ENCODE measurements at regions not wholly inside any gene's neighbourhood (a gene's known extent, or its start where the extent isn't known, plus 50 kb on each side); places are given as distances from the start of the nearest gene placed in this dataset.

GRCh38 chr20:22315073-22315472 lies 269.3 kb downstream of the FOXA2 start:
- DNase-seq (no peak), ATAC-seq (no peak)

- ATAC-seq: no peak
- no peak for DNase-seq
These were observed 271.5 kb downstream of the FOXA2 start for GRCh38 chr20:22312744-22313346.

GRCh38 chr20:22308934-22309333 lies 275.4 kb downstream of the FOXA2 start:
- no peak for DNase-seq
- ATAC-seq: no peak

GRCh38 chr20:22307409-22307808 lies 277.0 kb downstream of the FOXA2 start:
- no peak for ATAC-seq

GRCh38 chr20:22305381-22305780 lies 279.0 kb downstream of the FOXA2 start:
- DNase-seq: no peak
- no peak for ATAC-seq

More at GRCh38 chr20:22307409-22307808, 277.0 kb downstream of the FOXA2 start:
- DNase-seq: no peak

GRCh38 chr20:22303523-22303922 lies 280.8 kb downstream of the FOXA2 start:
- DNase-seq (no peak), ATAC-seq (no peak)

- DNase-seq (no peak), ATAC-seq (no peak)
These were observed 282.3 kb downstream of the FOXA2 start for GRCh38 chr20:22302039-22302438.

GRCh38 chr20:22293886-22294285 lies 290.5 kb downstream of the FOXA2 start:
- ATAC-seq (no peak), DNase-seq (no peak)

GRCh38 chr20:22289442-22289841 lies 294.9 kb downstream of the FOXA2 start:
- ATAC-seq: no peak
- no peak for DNase-seq

- DNase-seq (no peak), ATAC-seq (no peak)
These were observed 295.4 kb downstream of the FOXA2 start for GRCh38 chr20:22288957-22289356.

GRCh38 chr20:22288156-22288555 lies 296.2 kb downstream of the FOXA2 start:
- ATAC-seq (no peak), DNase-seq (no peak)

GRCh38 chr20:22285555-22285954 lies 298.8 kb downstream of the FOXA2 start:
- ATAC-seq (no peak), DNase-seq (no peak)

GRCh38 chr20:22282696-22283095 lies 301.7 kb downstream of the FOXA2 start:
- DNase-seq: no peak
- no peak for ATAC-seq

GRCh38 chr20:22274330-22274729 lies 310.0 kb downstream of the FOXA2 start:
- no peak for ATAC-seq

GRCh38 chr20:22268675-22269074 lies 315.7 kb downstream of the FOXA2 start:
- ATAC-seq: no peak
- no peak for DNase-seq

More at GRCh38 chr20:22274330-22274729, 310.0 kb downstream of the FOXA2 start:
- no peak for DNase-seq

- ATAC-seq: no peak
- DNase-seq: no peak
These were observed 319.5 kb downstream of the FOXA2 start for GRCh38 chr20:22264917-22265316.

- DNase-seq (no peak), ATAC-seq (no peak)
These were observed 323.9 kb downstream of the FOXA2 start for GRCh38 chr20:22260506-22260905.

GRCh38 chr20:22257912-22258311 lies 326.5 kb downstream of the FOXA2 start:
- DNase-seq (no peak), ATAC-seq (no peak)

- ATAC-seq (no peak), DNase-seq (no peak)
These were observed 336.2 kb downstream of the FOXA2 start for GRCh38 chr20:22248051-22248667.

GRCh38 chr20:22245139-22245538 lies 339.2 kb downstream of the FOXA2 start:
- ATAC-seq (no peak), DNase-seq (no peak)

GRCh38 chr20:22243067-22243466 lies 341.3 kb downstream of the FOXA2 start:
- no peak for ATAC-seq
- DNase-seq: no peak

- no peak for ATAC-seq
- DNase-seq: no peak
These were observed 342.8 kb downstream of the FOXA2 start for GRCh38 chr20:22241609-22242008.

GRCh38 chr20:22232923-22233322 lies 351.4 kb downstream of the FOXA2 start:
- ATAC-seq (no peak), DNase-seq (no peak)

GRCh38 chr20:22232473-22232872 lies 351.9 kb downstream of the FOXA2 start:
- no peak for ATAC-seq
- DNase-seq: no peak
